ENCODE measurements at regions not wholly inside any gene's neighbourhood (a gene's known extent, or its start where the extent isn't known, plus 50 kb on each side); places are given as distances from the start of the nearest gene placed in this dataset.

GRCh38 chr17:71145486-71145885 is 975.3 kb upstream of the SOX9 start:
- no peak for TF ChIP-seq CTCF (IDR thresholded peaks at IDR 0.05; ENCODE audit: poor library complexity)
- TF ChIP-seq EZH2 (IDR thresholded peaks at IDR 0.05; ENCODE audit: borderline replicate concordance): no peak

All from hepatocyte (in vitro differentiated cells).